Gastroesophageal sphincter (tissue), 4 donors: ENCODE measurements at regions not wholly inside any gene's neighbourhood (a gene's known extent, or its start where the extent isn't known, plus 50 kb on each side); places are given as distances from the start of the nearest gene placed in this dataset.

Experiments used
- ATAC-seq: fragments of 150-250 bp; one replicate; pipeline ENCODE4 v1.9.1; 2016; ENCODE audit warnings: mild to moderate bottlenecking, moderate library complexity
- H3K27ac ChIP-seq, 4 donors: fragments of 200-600 bp; sonication (generic) in 3 of 4; 1 replicate in 3 of 4; 2 replicates in 1 of 4; pipeline ENCODE4 v1.5.1; 2016 to 2019
- H3K27me3 ChIP-seq: fragments of 200-600 bp; sonication (generic); one replicate; pipeline ENCODE4 v1.5.1; 2019
- H3K36me3 ChIP-seq, 2 donors: fragments of 200-600 bp; sonication (generic); one replicate each; pipeline ENCODE4 v1.5.1; 2019; ENCODE audit warnings: control low read depth in 1 of 2
- H3K4me1 ChIP-seq, 3 donors: fragments of 200-600 bp; sonication (generic); 1 replicate in 2 of 3; 2 replicates in 1 of 3; pipeline ENCODE4 v1.5.1; 2016 to 2019; ENCODE audit warnings: control low read depth in 2 of 3
- H3K4me3 ChIP-seq, 2 donors: fragments of 200-600 bp; sonication (generic); one replicate each; pipeline ENCODE4 v1.5.1; 2019; ENCODE audit warnings: mild to moderate bottlenecking in 1 of 2, moderate library complexity in 1 of 2
- H3K9me3 ChIP-seq, 3 donors: fragments of 200-600 bp; sonication (generic); one replicate each; pipeline ENCODE4 v1.5.1; 2017 to 2019; ENCODE audit warnings: control low read depth in 2 of 3
- CTCF ChIP-seq, 4 experiments: fragments of 200-600 bp in 2 of 4; fragments of 450-650 bp in 2 of 4; sonication (generic) in 1 of 4; IDR thresholded peaks; one replicate each; pipeline ENCODE4 v1.5.1; 2017 to 2019; ENCODE audit warnings: antibody characterized with exemption in 4 of 4, mild to moderate bottlenecking in 2 of 4, moderate library complexity in 2 of 4
- EP300 ChIP-seq: sonication (generic); formaldehyde crosslinking; IDR thresholded peaks from one replicate; pipeline ENCODE4 v1.6.1; 2017; ENCODE audit warnings: antibody characterized with exemption, mild to moderate bottlenecking
- POLR2A ChIP-seq, 2 donors: fragments of 450-650 bp; IDR thresholded peaks; one replicate each; pipeline ENCODE4 v1.6.1; 2017; ENCODE audit warnings: antibody characterized with exemption in 2 of 2, mild to moderate bottlenecking in 2 of 2, moderate library complexity in 1 of 2
- POLR2AphosphoS5 ChIP-seq: sonication (generic); formaldehyde crosslinking; IDR thresholded peaks from one replicate; pipeline ENCODE4 v1.6.1; 2017; ENCODE audit warnings: antibody characterized with exemption
- WGBS, 2 donors: methylation state at CpG; one replicate each; pipeline ENCODE4 v1.1.5; 2018; ENCODE audit warnings: low coverage in 1 of 2; 5-methylcytosine and 5-hydroxymethylcytosine counted together

- TF ChIP-seq POLR2A (IDR thresholded peaks at IDR 0.05) (no peak), EP300 (no peak), POLR2AphosphoS5 (no peak), CTCF (IDR thresholded peaks at IDR 0.05) (no peak)
- no peaks in the 10 kb centered on the region for H3K9me3 ChIP-seq
These were observed 339.2 kb downstream of the EN1 start for GRCh38 chr2:118508282-118508681.

DNA sequence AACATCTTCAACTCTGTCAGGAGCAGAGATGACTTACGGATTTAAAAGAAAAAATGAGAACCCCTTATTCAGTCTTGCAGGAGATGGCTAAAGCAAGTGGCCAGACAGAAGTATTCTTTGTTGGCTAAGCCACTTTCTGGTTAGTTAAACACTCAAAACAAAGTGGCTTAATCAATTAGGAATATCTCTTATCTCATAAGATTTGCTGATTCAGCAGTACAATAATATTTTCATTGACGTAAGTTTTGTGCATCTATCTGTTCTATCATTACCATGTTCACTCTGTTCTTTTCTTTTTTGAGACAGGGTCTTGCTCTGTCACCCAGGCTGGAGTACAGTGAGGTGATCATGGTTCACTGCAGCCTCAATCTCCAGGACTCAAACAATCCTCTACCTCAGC, 342.0 kb downstream of the EN1 start:
- Histone ChIP-seq H3K27ac (no peak overlapping the region), H3K9me3 (no peaks in the 10 kb centered on the region), H3K36me3 (no peaks in the 10 kb centered on the region), H3K4me1 (no peaks in the 10 kb centered on the region), H3K4me3 (no peak overlapping the region), H3K27me3 (no peaks in the 10 kb centered on the region)
- ATAC-seq, result no peak
- 82 to 94% methylated on average over 2 of the region's 2 CpGs for WGBS, 2 donors
- TF ChIP-seq POLR2AphosphoS5, result no peak
- TF ChIP-seq POLR2A (IDR thresholded peaks at IDR 0.05), result no peak
- TF ChIP-seq CTCF (IDR thresholded peaks at IDR 0.05), result no peak
- no peak for TF ChIP-seq EP300

More at GRCh38 chr2:118508282-118508681, 339.2 kb downstream of the EN1 start:
- Histone ChIP-seq H3K4me1 (no peaks in the 10 kb centered on the region), H3K36me3 (no peaks in the 10 kb centered on the region), H3K27ac (no peak overlapping the region), H3K4me3 (no peak overlapping the region), H3K27me3 (no peaks in the 10 kb centered on the region)
- no peak for ATAC-seq

DNA sequence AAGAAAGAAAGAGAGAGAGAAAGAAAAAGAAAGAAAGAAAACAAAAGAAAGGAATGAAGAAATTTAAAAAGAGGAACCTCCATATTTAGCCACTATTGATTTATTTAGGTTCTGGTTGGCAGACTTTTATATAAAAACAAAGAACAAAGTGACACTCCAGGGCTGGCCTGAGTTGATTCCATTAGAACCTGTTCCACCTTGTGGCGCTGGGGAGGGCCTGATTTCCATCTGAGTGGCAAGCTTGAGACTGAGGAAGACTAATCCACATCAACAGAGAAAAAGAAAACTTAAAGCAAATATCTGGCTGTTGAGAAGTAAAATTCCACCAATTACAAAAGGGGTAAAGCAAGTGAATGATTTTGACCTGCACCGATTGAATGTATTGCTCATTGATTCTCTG, 345.3 kb downstream of the EN1 start:
- Histone ChIP-seq H3K27ac (no peak overlapping the region), H3K4me1 (no peaks in the 10 kb centered on the region), H3K27me3 (peaks cover 5% of the 10 kb centered on the region), H3K9me3 (no peaks in the 10 kb centered on the region), H3K36me3 (no peaks in the 10 kb centered on the region), H3K4me3 (no peak overlapping the region)
- no peak for ATAC-seq
- 83% methylated on average over 2 of the region's 2 CpGs for WGBS, 2 donors
- TF ChIP-seq POLR2AphosphoS5, result no peak
- no peak for TF ChIP-seq CTCF (IDR thresholded peaks at IDR 0.05)
- no peak for TF ChIP-seq EP300
- no peak for TF ChIP-seq POLR2A (IDR thresholded peaks at IDR 0.05)

DNA sequence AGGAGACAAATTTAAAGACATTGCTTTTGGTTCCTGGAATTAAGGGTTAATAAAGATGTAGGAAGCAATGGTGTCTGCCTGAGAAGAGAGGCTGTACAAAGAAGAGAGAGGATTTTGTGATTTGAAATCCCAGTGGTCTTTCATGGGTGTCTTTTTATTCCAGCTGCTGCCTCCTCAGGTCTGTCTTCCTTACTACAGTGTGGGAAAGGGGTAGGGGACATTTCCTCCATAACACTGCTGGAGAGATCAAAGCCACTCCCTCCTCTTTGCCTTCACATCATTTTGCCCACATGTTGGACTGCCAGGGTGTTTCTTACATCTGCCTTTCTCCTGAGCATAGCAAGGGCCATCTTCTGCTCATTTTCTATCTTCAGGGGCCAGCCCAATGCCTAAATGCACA, 348.5 kb downstream of the EN1 start:
- no peak for ATAC-seq
- H3K36me3 ChIP-seq, result no peaks in the 10 kb centered on the region
- no peak overlapping the region for H3K4me3 ChIP-seq
- peaks cover 10% of the 10 kb centered on the region for H3K27me3 ChIP-seq
- H3K9me3 ChIP-seq, result no peaks in the 10 kb centered on the region
- H3K4me1 ChIP-seq, result no peaks in the 10 kb centered on the region
- TF ChIP-seq POLR2A (IDR thresholded peaks at IDR 0.05), result no peak
- no peak for TF ChIP-seq CTCF (IDR thresholded peaks at IDR 0.05)
- no peak for TF ChIP-seq POLR2AphosphoS5
- no peak for TF ChIP-seq EP300
- H3K27ac ChIP-seq, result no peak overlapping the region

GRCh38 chr2:118496870-118497611, 350.4 kb downstream of the EN1 start:
- TF ChIP-seq POLR2AphosphoS5, result no peak

More at GRCh38 chr2:118496870-118497611, 350.4 kb downstream of the EN1 start:
- Histone ChIP-seq H3K36me3 (no peaks in the 10 kb centered on the region), H3K9me3 (peaks cover 0 to 11% (median 0%) of the 10 kb centered on the region in 3 donors), H3K4me1 (no peaks in the 10 kb centered on the region), H3K27me3 (peaks cover 23% of the 10 kb centered on the region), H3K4me3 (no peak overlapping the region), H3K27ac (no peak overlapping the region)
- no peak for ATAC-seq
- WGBS, 2 donors, result 70 to 72% methylated on average over 3 to 6 of the region's 7 CpGs
